ENCODE measurements at regions not wholly inside any gene's neighbourhood (a gene's known extent, or its start where the extent isn't known, plus 50 kb on each side); places are given as distances from the start of the nearest gene placed in this dataset.

- no peak for TF ChIP-seq ZNF274 (IDR thresholded peaks at IDR 0.05; ENCODE audit: low read depth, low read length)
- no peak for TF ChIP-seq SUZ12 (IDR thresholded peaks at IDR 0.05; ENCODE audit: extremely low read depth, insufficient read depth, insufficient read length)
- TF ChIP-seq YY1 (IDR thresholded peaks at IDR 0.05; ENCODE audit: insufficient read depth, insufficient read length), result no peak
These were observed 388.7 kb downstream of the UTRN start for GRCh38 chr6:144673807-144674206.

Measured in NT2/D1 (cell line).